ENCODE measurements at regions not wholly inside any gene's neighbourhood (a gene's known extent, or its start where the extent isn't known, plus 50 kb on each side); places are given as distances from the start of the nearest gene placed in this dataset.

- TF ChIP-seq CTCF (conservative IDR thresholded peaks at IDR 0.05; ENCODE audit: low read depth, low read length) (no peak), EZH2 (IDR thresholded peaks at IDR 0.05; ENCODE audit: borderline replicate concordance, low read depth, low read length, poor library complexity, severe bottlenecking) (no peak)
Observed at GRCh38 chr2:194725169-194725568, 931.9 kb upstream of the SLC39A10 start.
